Ishikawa (cell line): ENCODE measurements at regions not wholly inside any gene's neighbourhood (a gene's known extent, or its start where the extent isn't known, plus 50 kb on each side); places are given as distances from the start of the nearest gene placed in this dataset.

Experiments
- CEBPB ChIP-seq: IDR thresholded peaks from 2 replicates; pipeline ENCODE4 v1.6.1; 2012
- CREB1 ChIP-seq: IDR thresholded peaks from 2 replicates; pipeline ENCODE4 v1.6.1; 2012; ENCODE audit warnings: low read depth
- EGR1 ChIP-seq: IDR thresholded peaks from 2 replicates; pipeline ENCODE4 v1.6.1; 2012
- EP300 ChIP-seq: IDR thresholded peaks from 2 replicates; pipeline ENCODE4 v1.6.1; 2012; ENCODE audit warnings: borderline replicate concordance
- FOXM1 ChIP-seq: IDR thresholded peaks from 2 replicates; pipeline ENCODE4 v1.6.1; 2012; ENCODE audit warnings: low read depth, borderline replicate concordance
- MAX ChIP-seq: IDR thresholded peaks from 2 replicates; pipeline ENCODE4 v1.6.1; 2012
- NFIC ChIP-seq: IDR thresholded peaks from 2 replicates; pipeline ENCODE4 v1.6.1; 2012
- RAD21 ChIP-seq: IDR thresholded peaks from 2 replicates; pipeline ENCODE4 v1.6.1; 2012; ENCODE audit warnings: low read depth
- REST ChIP-seq: IDR thresholded peaks from 2 replicates; pipeline ENCODE4 v1.6.1; 2012; ENCODE audit warnings: low read depth, mild to moderate bottlenecking
- TAF1 ChIP-seq: IDR thresholded peaks from 2 replicates; pipeline ENCODE4 v1.6.1; 2012; ENCODE audit warnings: low read depth, mild to moderate bottlenecking
- TCF12 ChIP-seq: IDR thresholded peaks from 2 replicates; pipeline ENCODE4 v1.6.1; 2012; ENCODE audit warnings: low read depth
- TEAD4 ChIP-seq: IDR thresholded peaks from 2 replicates; pipeline ENCODE4 v1.6.1; 2012
- USF1 ChIP-seq: IDR thresholded peaks from 2 replicates; pipeline ENCODE4 v1.6.1; 2012
- YY1 ChIP-seq: IDR thresholded peaks from 2 replicates; pipeline ENCODE4 v1.6.1; 2012; ENCODE audit warnings: low read depth
- ZBTB7A ChIP-seq: IDR thresholded peaks from 2 replicates; pipeline ENCODE4 v1.6.1; 2012; ENCODE audit warnings: low read depth

- TF ChIP-seq NFIC: no peak
- TF ChIP-seq RAD21: no peak
- no peak for TF ChIP-seq TAF1
- TF ChIP-seq CREB1: no peak
Measured at GRCh38 chr4:19523964-19524363, 727.7 kb upstream of the SLIT2 start.

- TF ChIP-seq EP300: no peak
- TF ChIP-seq REST: no peak
- TF ChIP-seq YY1: no peak
- TF ChIP-seq TEAD4: no peak
- TF ChIP-seq FOXM1: no peak
- no peak for TF ChIP-seq RAD21
- no peak for TF ChIP-seq USF1
- no peak for TF ChIP-seq ZBTB7A
- no peak for TF ChIP-seq TCF12
Measured at GRCh38 chr4:19522966-19523365, 728.7 kb upstream of the SLIT2 start.

- TF ChIP-seq YY1: no peak
- TF ChIP-seq REST: no peak
- TF ChIP-seq NFIC: no peak
- no peak for TF ChIP-seq EP300
- TF ChIP-seq TEAD4: no peak
- TF ChIP-seq TCF12: no peak
- TF ChIP-seq CEBPB: no peak
- no peak for TF ChIP-seq MAX
- TF ChIP-seq TAF1: no peak
- no peak for TF ChIP-seq FOXM1
- TF ChIP-seq CREB1: no peak
- no peak for TF ChIP-seq ZBTB7A
- TF ChIP-seq EGR1: no peak
- no peak for TF ChIP-seq USF1
- no peak for TF ChIP-seq RAD21
Measured at GRCh38 chr4:19520939-19521520, 730.7 kb upstream of the SLIT2 start.

- TF ChIP-seq USF1 (no peak), RAD21 (no peak), FOXM1 (no peak), TAF1 (no peak), TCF12 (no peak), EGR1 (no peak), REST (no peak), TEAD4 (no peak), CEBPB (no peak), EP300 (no peak)
Measured at GRCh38 chr4:19514276-19515070, 737.2 kb upstream of the SLIT2 start.
